ENCODE measurements at regions not wholly inside any gene's neighbourhood (a gene's known extent, or its start where the extent isn't known, plus 50 kb on each side); places are given as distances from the start of the nearest gene placed in this dataset.

DNA sequence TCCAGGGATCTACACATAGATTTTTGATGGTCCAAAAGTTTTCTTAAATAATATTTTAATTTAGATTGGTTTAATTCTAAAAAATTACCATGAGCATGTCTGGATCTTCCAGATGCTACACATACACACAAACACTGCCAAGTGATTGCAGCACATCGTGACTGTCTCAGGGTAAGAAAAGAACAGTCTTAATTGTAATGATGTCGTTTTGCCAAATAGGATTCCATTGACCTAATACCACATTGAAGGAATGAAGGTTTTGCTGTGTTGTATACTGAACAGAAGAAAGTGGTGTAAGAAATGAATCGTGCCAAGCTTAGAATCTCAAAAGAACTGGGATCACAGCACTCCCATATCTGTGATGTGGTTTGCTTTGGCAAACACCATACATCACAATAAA lies 633.3 kb upstream of the CAMK1G start:
- TF ChIP-seq, protein P1, sequence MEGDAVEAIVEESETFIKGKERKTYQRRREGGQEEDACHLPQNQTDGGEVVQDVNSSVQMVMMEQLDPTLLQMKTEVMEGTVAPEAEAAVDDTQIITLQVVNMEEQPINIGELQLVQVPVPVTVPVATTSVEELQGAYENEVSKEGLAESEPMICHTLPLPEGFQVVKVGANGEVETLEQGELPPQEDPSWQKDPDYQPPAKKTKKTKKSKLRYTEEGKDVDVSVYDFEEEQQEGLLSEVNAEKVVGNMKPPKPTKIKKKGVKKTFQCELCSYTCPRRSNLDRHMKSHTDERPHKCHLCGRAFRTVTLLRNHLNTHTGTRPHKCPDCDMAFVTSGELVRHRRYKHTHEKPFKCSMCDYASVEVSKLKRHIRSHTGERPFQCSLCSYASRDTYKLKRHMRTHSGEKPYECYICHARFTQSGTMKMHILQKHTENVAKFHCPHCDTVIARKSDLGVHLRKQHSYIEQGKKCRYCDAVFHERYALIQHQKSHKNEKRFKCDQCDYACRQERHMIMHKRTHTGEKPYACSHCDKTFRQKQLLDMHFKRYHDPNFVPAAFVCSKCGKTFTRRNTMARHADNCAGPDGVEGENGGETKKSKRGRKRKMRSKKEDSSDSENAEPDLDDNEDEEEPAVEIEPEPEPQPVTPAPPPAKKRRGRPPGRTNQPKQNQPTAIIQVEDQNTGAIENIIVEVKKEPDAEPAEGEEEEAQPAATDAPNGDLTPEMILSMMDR (IDR thresholded peaks at IDR 0.05), result no peak
- Histone ChIP-seq H3K27ac (no peak overlapping the region), H3K4me3 (no peak overlapping the region), H3K9me3 (no peaks in the 10 kb centered on the region), H3K27me3 (replicated peaks; ENCODE audit: insufficient read depth) (no peaks in the 10 kb centered on the region), H3K4me1 (ENCODE audit: control insufficient read depth in 1 of 2, low read depth in 2 of 2) (no peaks in the 10 kb centered on the region), H3K36me3 (no peaks in the 10 kb centered on the region)
- ATAC-seq (ENCODE audit: insufficient number of reproducible peaks, low FRiP score, low read depth), result no peak
- no peak for DNase-seq (ENCODE audit: low spot score)

- TF ChIP-seq, protein P1 (IDR thresholded peaks at IDR 0.05), result no peak
- Histone ChIP-seq H3K4me1 (ENCODE audit: control insufficient read depth in 1 of 2, low read depth in 2 of 2) (no peaks in the 10 kb centered on the region), H3K27me3 (replicated peaks; ENCODE audit: insufficient read depth) (no peaks in the 10 kb centered on the region), H3K4me3 (no peak overlapping the region), H3K36me3 (no peaks in the 10 kb centered on the region), H3K27ac (no peak overlapping the region), H3K9me3 (no peaks in the 10 kb centered on the region)
- DNase-seq (ENCODE audit: low spot score) (no peak), ATAC-seq (ENCODE audit: insufficient number of reproducible peaks, low FRiP score, low read depth) (no peak)
These were observed 632.4 kb upstream of the CAMK1G start for GRCh38 chr1:208951026-208951525.

DNA sequence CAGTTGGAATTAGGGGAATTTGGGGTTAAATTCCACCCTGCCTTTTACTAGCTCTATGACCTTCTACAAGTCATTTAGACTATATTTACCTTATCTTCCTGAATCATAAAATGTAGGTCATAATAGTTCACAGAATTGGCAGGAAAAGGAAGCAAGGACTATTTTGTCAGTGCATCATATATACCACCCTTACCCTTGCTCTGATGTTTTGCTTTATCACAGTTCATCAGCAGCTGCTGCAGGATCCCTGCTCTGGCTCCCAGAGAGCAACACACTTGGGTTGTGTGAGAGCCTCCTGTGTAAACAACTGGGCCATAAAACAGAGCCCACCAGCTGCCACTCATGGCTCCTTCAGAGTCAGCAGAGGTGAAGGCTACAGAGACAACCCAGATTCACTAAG lies 631.6 kb upstream of the CAMK1G start:
- TF ChIP-seq, protein P1 (IDR thresholded peaks at IDR 0.05), result no peak
- Histone ChIP-seq H3K4me1 (ENCODE audit: control insufficient read depth in 1 of 2, low read depth in 2 of 2) (no peaks in the 10 kb centered on the region), H3K27ac (no peak overlapping the region), H3K4me3 (no peak overlapping the region), H3K27me3 (replicated peaks; ENCODE audit: insufficient read depth) (no peaks in the 10 kb centered on the region), H3K36me3 (no peaks in the 10 kb centered on the region), H3K9me3 (no peaks in the 10 kb centered on the region)
- DNase-seq (ENCODE audit: low spot score), result no peak
- no peak for ATAC-seq (ENCODE audit: insufficient number of reproducible peaks, low FRiP score, low read depth)

GRCh38 chr1:208962867-208963266 lies 620.6 kb upstream of the CAMK1G start:
- Histone ChIP-seq H3K27me3 (replicated peaks; ENCODE audit: insufficient read depth) (no peaks in the 10 kb centered on the region), H3K36me3 (no peaks in the 10 kb centered on the region), H3K27ac (no peak overlapping the region), H3K4me3 (no peak overlapping the region), H3K4me1 (ENCODE audit: control insufficient read depth in 1 of 2, low read depth in 2 of 2) (no peaks in the 10 kb centered on the region), H3K9me3 (peaks cover 15% of the 10 kb centered on the region)
- no peak for DNase-seq (ENCODE audit: low spot score)
- TF ChIP-seq, protein P1 (IDR thresholded peaks at IDR 0.05), result no peak
- no peak for ATAC-seq (ENCODE audit: insufficient number of reproducible peaks, low FRiP score, low read depth)

GRCh38 chr1:208965351-208965750 lies 618.2 kb upstream of the CAMK1G start:
- Histone ChIP-seq H3K36me3 (no peaks in the 10 kb centered on the region), H3K4me3 (no peak overlapping the region), H3K27me3 (replicated peaks; ENCODE audit: insufficient read depth) (no peaks in the 10 kb centered on the region), H3K9me3 (no peaks in the 10 kb centered on the region), H3K4me1 (ENCODE audit: control insufficient read depth in 1 of 2, low read depth in 2 of 2) (no peaks in the 10 kb centered on the region), H3K27ac (no peak overlapping the region)
- ATAC-seq (ENCODE audit: insufficient number of reproducible peaks, low FRiP score, low read depth), result no peak
- no peak for DNase-seq (ENCODE audit: low spot score)
- TF ChIP-seq, protein P1 (IDR thresholded peaks at IDR 0.05), result no peak

Measured in thoracic aorta (tissue), 2 donors.